HEK293 (cell line): ENCODE measurements at regions not wholly inside any gene's neighbourhood (a gene's known extent, or its start where the extent isn't known, plus 50 kb on each side); places are given as distances from the start of the nearest gene placed in this dataset.

ENCODE experiments used
- ZNF23 ChIP-seq: fragments of 450-650 bp; formaldehyde crosslinking; IDR thresholded peaks from 2 replicates; pipeline ENCODE4 v1.5.1; 2016; ENCODE audit warnings: missing biosample characterization, missing genetic modification characterization, borderline replicate concordance
- ZNF624 ChIP-seq: fragments of 450-650 bp; formaldehyde crosslinking; IDR thresholded peaks from 2 replicates; pipeline ENCODE4 v1.5.1; 2017; ENCODE audit warnings: missing biosample characterization, missing genetic modification characterization
- TF ChIP-seq, protein P1 (sequence below): fragments of 450-650 bp; formaldehyde crosslinking; conservative IDR thresholded peaks from 2 replicates; pipeline ENCODE4 v1.5.1; 2016; ENCODE audit warnings: low read depth, missing biosample characterization, missing genetic modification characterization
- TF ChIP-seq, protein P2 (sequence below): fragments of 450-650 bp; IDR thresholded peaks from 2 replicates; pipeline ENCODE4 v1.5.1; 2018; ENCODE audit warnings: missing biosample characterization, mild to moderate bottlenecking, missing genetic modification characterization
- TF ChIP-seq, protein P3 (sequence below): fragments of 450-650 bp; formaldehyde crosslinking; IDR thresholded peaks from 2 replicates; pipeline ENCODE4 v1.5.1; 2016; ENCODE audit warnings: missing biosample characterization, missing genetic modification characterization
- TF ChIP-seq, protein P4 (sequence below): fragments of 450-650 bp; formaldehyde crosslinking; conservative IDR thresholded peaks from 2 replicates; pipeline ENCODE4 v1.5.1; 2016; ENCODE audit warnings: low read depth, missing biosample characterization, missing genetic modification characterization
- TF ChIP-seq, protein P5 (sequence below): fragments of 450-650 bp; formaldehyde crosslinking; IDR thresholded peaks from 2 replicates; pipeline ENCODE4 v1.5.1; 2016; ENCODE audit warnings: missing biosample characterization, missing genetic modification characterization
- TF ChIP-seq, protein P6 (sequence below): fragments of 450-650 bp; formaldehyde crosslinking; IDR thresholded peaks from 2 replicates; pipeline ENCODE4 v1.5.1; 2016; ENCODE audit warnings: missing biosample characterization, missing genetic modification characterization

DNA sequence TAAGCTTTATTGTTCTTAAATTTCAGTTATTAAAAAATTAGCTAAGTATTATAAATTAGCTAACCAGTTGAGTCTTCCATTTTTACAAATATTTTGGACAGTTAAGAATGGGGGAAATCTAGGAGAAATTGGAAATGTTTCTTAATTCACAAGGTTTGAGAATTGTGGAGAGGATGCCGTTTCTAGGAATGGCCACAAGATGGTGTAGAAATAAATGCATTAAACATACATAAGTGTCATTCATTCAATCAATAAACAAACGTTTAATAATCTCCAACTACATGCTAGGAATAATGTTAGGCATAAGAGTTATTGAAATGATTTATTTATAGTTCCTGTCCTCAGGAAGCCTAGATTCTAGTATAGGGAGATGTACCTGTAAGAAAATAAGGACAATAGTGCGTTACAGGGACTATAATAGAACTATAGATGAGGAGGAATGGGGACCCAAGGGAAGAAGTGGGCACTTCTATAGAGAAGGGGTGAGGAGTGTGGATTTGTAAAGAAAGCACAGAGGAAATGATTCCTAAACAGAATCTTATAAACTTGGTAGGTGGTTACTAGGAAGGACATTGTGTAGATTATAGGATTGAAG lies 195.7 kb upstream of the ANK2 start:
- TF ChIP-seq, protein P1, sequence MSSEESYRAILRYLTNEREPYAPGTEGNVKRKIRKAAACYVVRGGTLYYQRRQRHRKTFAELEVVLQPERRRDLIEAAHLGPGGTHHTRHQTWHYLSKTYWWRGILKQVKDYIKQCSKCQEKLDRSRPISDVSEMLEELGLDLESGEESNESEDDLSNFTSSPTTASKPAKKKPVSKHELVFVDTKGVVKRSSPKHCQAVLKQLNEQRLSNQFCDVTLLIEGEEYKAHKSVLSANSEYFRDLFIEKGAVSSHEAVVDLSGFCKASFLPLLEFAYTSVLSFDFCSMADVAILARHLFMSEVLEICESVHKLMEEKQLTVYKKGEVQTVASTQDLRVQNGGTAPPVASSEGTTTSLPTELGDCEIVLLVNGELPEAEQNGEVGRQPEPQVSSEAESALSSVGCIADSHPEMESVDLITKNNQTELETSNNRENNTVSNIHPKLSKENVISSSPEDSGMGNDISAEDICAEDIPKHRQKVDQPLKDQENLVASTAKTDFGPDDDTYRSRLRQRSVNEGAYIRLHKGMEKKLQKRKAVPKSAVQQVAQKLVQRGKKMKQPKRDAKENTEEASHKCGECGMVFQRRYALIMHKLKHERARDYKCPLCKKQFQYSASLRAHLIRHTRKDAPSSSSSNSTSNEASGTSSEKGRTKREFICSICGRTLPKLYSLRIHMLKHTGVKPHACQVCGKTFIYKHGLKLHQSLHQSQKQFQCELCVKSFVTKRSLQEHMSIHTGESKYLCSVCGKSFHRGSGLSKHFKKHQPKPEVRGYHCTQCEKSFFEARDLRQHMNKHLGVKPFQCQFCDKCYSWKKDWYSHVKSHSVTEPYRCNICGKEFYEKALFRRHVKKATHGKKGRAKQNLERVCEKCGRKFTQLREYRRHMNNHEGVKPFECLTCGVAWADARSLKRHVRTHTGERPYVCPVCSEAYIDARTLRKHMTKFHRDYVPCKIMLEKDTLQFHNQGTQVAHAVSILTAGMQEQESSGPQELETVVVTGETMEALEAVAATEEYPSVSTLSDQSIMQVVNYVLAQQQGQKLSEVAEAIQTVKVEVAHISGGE (tag by site-specific recombination), result no peak
- TF ChIP-seq, protein P2, sequence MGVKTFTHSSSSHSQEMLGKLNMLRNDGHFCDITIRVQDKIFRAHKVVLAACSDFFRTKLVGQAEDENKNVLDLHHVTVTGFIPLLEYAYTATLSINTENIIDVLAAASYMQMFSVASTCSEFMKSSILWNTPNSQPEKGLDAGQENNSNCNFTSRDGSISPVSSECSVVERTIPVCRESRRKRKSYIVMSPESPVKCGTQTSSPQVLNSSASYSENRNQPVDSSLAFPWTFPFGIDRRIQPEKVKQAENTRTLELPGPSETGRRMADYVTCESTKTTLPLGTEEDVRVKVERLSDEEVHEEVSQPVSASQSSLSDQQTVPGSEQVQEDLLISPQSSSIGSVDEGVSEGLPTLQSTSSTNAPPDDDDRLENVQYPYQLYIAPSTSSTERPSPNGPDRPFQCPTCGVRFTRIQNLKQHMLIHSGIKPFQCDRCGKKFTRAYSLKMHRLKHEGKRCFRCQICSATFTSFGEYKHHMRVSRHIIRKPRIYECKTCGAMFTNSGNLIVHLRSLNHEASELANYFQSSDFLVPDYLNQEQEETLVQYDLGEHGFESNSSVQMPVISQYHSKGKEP (tag by site-specific recombination), result no peak
- TF ChIP-seq, protein P3, sequence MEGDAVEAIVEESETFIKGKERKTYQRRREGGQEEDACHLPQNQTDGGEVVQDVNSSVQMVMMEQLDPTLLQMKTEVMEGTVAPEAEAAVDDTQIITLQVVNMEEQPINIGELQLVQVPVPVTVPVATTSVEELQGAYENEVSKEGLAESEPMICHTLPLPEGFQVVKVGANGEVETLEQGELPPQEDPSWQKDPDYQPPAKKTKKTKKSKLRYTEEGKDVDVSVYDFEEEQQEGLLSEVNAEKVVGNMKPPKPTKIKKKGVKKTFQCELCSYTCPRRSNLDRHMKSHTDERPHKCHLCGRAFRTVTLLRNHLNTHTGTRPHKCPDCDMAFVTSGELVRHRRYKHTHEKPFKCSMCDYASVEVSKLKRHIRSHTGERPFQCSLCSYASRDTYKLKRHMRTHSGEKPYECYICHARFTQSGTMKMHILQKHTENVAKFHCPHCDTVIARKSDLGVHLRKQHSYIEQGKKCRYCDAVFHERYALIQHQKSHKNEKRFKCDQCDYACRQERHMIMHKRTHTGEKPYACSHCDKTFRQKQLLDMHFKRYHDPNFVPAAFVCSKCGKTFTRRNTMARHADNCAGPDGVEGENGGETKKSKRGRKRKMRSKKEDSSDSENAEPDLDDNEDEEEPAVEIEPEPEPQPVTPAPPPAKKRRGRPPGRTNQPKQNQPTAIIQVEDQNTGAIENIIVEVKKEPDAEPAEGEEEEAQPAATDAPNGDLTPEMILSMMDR (tag by site-specific recombination), result no peak
- TF ChIP-seq ZNF624, result no peak
- TF ChIP-seq ZNF23 (tag by site-specific recombination), result no peak
- TF ChIP-seq, protein P4, sequence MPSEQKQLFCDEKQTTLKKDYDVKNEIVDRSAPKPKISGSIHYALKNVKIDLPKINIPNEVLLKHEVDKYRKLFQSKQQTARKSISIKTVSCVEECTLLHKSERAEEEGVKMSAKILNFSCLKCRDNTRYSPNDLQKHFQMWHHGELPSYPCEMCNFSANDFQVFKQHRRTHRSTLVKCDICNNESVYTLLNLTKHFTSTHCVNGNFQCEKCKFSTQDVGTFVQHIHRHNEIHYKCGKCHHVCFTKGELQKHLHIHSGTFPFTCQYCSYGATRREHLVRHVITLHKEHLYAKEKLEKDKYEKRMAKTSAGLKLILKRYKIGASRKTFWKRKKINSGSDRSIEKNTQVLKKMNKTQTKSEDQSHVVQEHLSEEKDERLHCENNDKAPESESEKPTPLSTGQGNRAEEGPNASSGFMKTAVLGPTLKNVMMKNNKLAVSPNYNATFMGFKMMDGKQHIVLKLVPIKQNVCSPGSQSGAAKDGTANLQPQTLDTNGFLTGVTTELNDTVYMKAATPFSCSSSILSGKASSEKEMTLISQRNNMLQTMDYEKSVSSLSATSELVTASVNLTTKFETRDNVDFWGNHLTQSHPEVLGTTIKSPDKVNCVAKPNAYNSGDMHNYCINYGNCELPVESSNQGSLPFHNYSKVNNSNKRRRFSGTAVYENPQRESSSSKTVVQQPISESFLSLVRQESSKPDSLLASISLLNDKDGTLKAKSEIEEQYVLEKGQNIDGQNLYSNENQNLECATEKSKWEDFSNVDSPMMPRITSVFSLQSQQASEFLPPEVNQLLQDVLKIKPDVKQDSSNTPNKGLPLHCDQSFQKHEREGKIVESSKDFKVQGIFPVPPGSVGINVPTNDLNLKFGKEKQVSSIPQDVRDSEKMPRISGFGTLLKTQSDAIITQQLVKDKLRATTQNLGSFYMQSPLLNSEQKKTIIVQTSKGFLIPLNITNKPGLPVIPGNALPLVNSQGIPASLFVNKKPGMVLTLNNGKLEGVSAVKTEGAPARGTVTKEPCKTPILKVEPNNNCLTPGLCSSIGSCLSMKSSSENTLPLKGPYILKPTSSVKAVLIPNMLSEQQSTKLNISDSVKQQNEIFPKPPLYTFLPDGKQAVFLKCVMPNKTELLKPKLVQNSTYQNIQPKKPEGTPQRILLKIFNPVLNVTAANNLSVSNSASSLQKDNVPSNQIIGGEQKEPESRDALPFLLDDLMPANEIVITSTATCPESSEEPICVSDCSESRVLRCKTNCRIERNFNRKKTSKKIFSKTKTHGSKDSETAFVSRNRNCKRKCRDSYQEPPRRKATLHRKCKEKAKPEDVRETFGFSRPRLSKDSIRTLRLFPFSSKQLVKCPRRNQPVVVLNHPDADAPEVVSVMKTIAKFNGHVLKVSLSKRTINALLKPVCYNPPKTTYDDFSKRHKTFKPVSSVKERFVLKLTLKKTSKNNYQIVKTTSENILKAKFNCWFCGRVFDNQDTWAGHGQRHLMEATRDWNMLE, result no peak
- TF ChIP-seq, protein P5, sequence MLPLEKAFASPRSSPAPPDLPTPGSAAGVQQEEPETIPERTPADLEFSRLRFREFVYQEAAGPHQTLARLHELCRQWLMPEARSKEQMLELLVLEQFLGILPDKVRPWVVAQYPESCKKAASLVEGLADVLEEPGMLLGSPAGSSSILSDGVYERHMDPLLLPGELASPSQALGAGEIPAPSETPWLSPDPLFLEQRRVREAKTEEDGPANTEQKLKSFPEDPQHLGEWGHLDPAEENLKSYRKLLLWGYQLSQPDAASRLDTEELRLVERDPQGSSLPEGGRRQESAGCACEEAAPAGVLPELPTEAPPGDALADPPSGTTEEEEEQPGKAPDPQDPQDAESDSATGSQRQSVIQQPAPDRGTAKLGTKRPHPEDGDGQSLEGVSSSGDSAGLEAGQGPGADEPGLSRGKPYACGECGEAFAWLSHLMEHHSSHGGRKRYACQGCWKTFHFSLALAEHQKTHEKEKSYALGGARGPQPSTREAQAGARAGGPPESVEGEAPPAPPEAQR (tag by site-specific recombination), result no peak
- TF ChIP-seq, protein P6, sequence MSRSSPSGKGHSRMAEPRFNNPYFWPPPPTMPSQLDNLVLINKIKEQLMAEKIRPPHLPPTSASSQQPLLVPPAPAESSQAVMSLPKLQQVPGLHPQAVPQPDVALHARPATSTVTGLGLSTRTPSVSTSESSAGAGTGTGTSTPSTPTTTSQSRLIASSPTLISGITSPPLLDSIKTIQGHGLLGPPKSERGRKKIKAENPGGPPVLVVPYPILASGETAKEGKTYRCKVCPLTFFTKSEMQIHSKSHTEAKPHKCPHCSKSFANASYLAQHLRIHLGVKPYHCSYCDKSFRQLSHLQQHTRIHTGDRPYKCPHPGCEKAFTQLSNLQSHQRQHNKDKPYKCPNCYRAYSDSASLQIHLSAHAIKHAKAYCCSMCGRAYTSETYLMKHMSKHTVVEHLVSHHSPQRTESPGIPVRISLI, result no peak
